Uterus (tissue), 2 donors: ENCODE measurements at regions not wholly inside any gene's neighbourhood (a gene's known extent, or its start where the extent isn't known, plus 50 kb on each side); places are given as distances from the start of the nearest gene placed in this dataset.

Experiments
- POLR2A ChIP-seq, 2 donors: fragments of 450-650 bp; IDR thresholded peaks; one replicate each; pipeline ENCODE4 v1.6.1; 2016; ENCODE audit warnings: antibody characterized with exemption in 2 of 2, mild to moderate bottlenecking in 1 of 2, moderate library complexity in 1 of 2
- TF ChIP-seq, protein P1 (sequence below), 4 experiments: fragments of 200-600 bp in 2 of 4; fragments of 450-650 bp in 2 of 4; sonication (generic) in 2 of 4; IDR thresholded peaks; one replicate each; pipeline ENCODE4 v1.5.1; 2016 to 2019; ENCODE audit warnings: antibody characterized with exemption in 4 of 4, mild to moderate bottlenecking in 2 of 4, moderate library complexity in 1 of 4

DNA sequence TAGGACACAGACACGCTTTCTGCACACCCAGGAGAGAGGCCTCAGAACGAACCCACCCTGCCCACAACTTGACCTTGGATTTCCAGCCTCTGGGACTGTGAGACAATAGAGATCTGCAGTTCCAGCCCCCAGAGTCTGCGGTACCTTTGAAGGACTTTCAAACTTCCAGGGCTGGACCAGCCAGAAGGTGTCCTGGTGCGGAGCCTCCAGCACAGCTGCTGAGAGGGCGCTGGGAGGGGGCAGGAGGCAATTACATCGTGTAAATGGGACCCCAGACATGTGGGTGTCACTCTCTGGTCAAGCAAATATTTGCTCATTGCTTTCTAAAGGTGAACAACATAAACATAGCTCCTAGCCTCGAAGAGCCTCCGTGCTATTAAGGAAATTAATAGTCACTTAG is 58.7 kb upstream of the ACTRT2 start:
- TF ChIP-seq, protein P1, sequence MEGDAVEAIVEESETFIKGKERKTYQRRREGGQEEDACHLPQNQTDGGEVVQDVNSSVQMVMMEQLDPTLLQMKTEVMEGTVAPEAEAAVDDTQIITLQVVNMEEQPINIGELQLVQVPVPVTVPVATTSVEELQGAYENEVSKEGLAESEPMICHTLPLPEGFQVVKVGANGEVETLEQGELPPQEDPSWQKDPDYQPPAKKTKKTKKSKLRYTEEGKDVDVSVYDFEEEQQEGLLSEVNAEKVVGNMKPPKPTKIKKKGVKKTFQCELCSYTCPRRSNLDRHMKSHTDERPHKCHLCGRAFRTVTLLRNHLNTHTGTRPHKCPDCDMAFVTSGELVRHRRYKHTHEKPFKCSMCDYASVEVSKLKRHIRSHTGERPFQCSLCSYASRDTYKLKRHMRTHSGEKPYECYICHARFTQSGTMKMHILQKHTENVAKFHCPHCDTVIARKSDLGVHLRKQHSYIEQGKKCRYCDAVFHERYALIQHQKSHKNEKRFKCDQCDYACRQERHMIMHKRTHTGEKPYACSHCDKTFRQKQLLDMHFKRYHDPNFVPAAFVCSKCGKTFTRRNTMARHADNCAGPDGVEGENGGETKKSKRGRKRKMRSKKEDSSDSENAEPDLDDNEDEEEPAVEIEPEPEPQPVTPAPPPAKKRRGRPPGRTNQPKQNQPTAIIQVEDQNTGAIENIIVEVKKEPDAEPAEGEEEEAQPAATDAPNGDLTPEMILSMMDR (IDR thresholded peaks at IDR 0.05) = no peak
- no peak for TF ChIP-seq POLR2A (IDR thresholded peaks at IDR 0.05)
